Naive B cell (primary cell): ENCODE measurements at regions not wholly inside any gene's neighbourhood (a gene's known extent, or its start where the extent isn't known, plus 50 kb on each side); places are given as distances from the start of the nearest gene placed in this dataset.
A peak's percentile ranks its signal among the peaks of the same experiment; 100 is the strongest.

Experiments used
- ATAC-seq, 2 donors: fragments of 150-1000 bp; cut with Tn5 transposase; 2 replicates each; pipeline ENCODE4 v1.10.0; 2021; ENCODE audit warnings: low read depth in 2 of 2, mild to moderate bottlenecking in 2 of 2, moderate library complexity in 2 of 2
- DNase-seq: peaks from one replicate; pipeline ENCODE4 v3.0.0; 2022
- H3K27ac Mint-ChIP-seq, 6 donors: one replicate each; pipeline ENCODE4 v1.8.0; 2020 to 2022; ENCODE audit warnings: mild to moderate bottlenecking in 6 of 6, mixed read lengths in 6 of 6, moderate library complexity in 5 of 6, inconsistent platforms in 2 of 6
- H3K27me3 Mint-ChIP-seq, 3 donors: one replicate each; pipeline ENCODE4 v1.8.0; 2021 to 2022; ENCODE audit warnings: mixed read lengths in 3 of 3, mild to moderate bottlenecking in 1 of 3
- H3K36me3 Mint-ChIP-seq, 2 donors: one replicate each; pipeline ENCODE4 v1.8.0; 2020 to 2022; ENCODE audit warnings: mixed read lengths in 2 of 2, inconsistent platforms in 1 of 2, mild to moderate bottlenecking in 1 of 2
- H3K4me1 Mint-ChIP-seq, 3 donors: one replicate each; pipeline ENCODE4 v1.8.0; 2020 to 2022; ENCODE audit warnings: mixed read lengths in 3 of 3, inconsistent platforms in 1 of 3, mild to moderate bottlenecking in 1 of 3, moderate library complexity in 1 of 3
- H3K4me3 Mint-ChIP-seq, 8 donors: one replicate each; pipeline ENCODE4 v1.8.0; 2020 to 2022; ENCODE audit warnings: mild to moderate bottlenecking in 8 of 8, mixed read lengths in 8 of 8, moderate library complexity in 8 of 8, inconsistent platforms in 2 of 8
- H3K9me3 Mint-ChIP-seq, 7 donors: one replicate each; pipeline ENCODE4 v1.8.0; 2020 to 2022; ENCODE audit warnings: mixed read lengths in 7 of 7, mild to moderate bottlenecking in 5 of 7, inconsistent platforms in 2 of 7, moderate library complexity in 1 of 7

DNA sequence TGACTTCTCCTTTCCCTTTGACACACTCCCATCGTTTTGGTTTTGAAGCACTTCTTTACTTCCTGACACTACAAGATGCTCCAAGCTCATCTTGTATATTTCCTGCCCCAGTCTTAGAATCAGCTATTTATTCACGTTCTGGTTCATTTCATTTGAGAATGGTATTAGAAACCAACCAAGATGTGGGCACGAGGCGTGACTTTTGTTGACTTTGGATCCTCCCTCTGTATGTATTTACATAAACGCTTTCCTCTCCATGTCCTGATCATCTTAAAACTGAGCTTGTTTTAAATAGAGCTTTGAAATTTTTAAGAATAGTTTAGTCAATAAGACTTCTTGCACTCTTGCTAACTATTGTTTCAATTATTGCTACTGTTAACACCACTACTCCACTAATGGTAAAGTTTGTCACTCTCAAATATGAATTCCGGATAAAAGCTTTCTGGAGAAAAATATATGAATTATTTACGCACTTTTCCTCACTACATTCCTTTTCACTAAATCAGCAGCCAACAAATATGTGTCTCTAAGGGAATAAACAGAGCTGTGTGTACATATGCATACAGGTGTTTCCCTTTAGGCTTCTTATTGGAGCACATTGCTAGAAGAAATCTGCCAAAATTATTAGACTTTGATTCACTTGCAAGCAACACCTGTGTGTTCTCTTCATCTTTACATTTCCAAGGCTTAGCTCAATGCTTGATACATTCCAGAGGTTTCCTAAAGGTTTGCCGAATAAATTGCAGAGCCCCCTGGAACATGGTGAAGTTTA is 77.3 kb upstream of the TMEM244 start:
- no peak for ATAC-seq
- DNase-seq: no peak

DNA sequence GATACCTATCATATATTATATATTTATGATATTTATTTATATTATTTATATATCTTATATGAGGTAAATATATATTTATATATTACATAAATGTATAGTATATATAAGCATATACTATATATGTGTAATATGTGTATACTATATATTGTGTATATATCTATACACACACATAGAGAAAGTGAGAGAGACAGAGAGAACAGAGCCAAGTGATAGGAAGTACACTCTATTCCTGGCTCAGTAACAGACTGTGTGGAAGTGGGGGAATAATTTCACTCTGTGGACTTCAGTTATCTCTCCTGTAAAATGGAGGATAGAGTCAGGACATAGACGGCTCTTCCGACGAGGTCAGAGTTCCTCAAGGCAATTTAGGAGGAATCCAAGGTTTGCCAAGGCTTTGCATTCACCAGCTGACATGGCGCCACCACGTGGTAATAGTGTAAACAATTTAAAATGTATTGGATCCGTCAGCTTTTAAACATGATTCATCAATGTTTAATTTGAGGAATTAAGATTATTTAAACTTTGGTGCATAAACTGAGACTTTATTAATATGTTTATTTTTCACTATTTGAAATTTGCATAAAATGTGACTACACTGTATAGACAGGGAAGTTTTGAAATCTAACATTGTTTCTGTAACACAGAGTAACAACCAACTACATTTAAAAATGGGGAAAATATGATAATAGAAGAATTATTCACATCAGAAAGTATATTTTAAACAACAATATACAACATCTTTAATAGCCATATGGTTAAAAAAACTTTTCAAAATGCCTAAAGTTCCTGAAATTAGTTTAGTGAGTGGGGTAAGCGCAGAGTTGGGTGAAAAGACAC is 75.4 kb upstream of the TMEM244 start:
- DNase-seq (peak; percentile 28), ATAC-seq (peak in 1 of 2 donors; percentile 33)
- Mint-ChIP-seq H3K27me3 (peaks cover 10 to 37% (median 16%) of the 10 kb centered on the region in 3 donors), H3K4me3 (no peak overlapping the region), H3K4me1 (peaks cover 0 to 3% (median 2%) of the 10 kb centered on the region in 3 donors), H3K27ac (peak overlapping the region in 1 of 6 donors; percentile 65), H3K9me3 (no peaks in the 10 kb centered on the region), H3K36me3 (no peaks in the 10 kb centered on the region)

More for the DNA sequence above, 77.3 kb upstream of the TMEM244 start:
- no peaks in the 10 kb centered on the region for H3K9me3 Mint-ChIP-seq
- H3K36me3 Mint-ChIP-seq: no peaks in the 10 kb centered on the region
- H3K27me3 Mint-ChIP-seq: peaks cover 10 to 45% (median 18%) of the 10 kb centered on the region in 3 donors
- H3K4me3 Mint-ChIP-seq: no peak overlapping the region
- no peak overlapping the region for H3K27ac Mint-ChIP-seq
- H3K4me1 Mint-ChIP-seq: peaks cover 0 to 3% (median 2%) of the 10 kb centered on the region in 3 donors

DNA sequence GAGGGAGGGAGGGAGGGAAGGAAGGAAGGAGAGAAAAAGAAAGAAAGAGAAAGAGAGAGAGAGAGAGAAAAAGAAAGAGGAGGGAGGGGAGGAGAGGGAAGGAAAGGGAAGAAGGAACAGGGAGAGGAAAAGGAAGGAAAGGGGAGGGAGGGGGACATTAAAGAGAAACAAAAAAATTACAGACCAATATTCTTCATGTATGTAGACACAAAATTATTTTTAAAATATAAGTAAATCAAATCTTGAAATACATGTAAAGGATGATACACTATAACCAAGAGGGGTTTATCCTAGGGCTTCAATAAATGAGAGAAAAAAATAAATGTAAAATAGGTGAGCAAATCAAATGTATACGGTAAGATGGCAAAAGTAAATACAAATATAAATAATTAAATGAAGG is 71.2 kb upstream of the TMEM244 start:
- H3K9me3 Mint-ChIP-seq: no peaks in the 10 kb centered on the region

GRCh38 chr6:129929433-129929832 is 68.3 kb upstream of the TMEM244 start:
- Mint-ChIP-seq H3K36me3 (no peaks in the 10 kb centered on the region), H3K4me3 (no peak overlapping the region), H3K27me3 (no peaks in the 10 kb centered on the region), H3K4me1 (no peaks in the 10 kb centered on the region), H3K9me3 (no peaks in the 10 kb centered on the region), H3K27ac (no peak overlapping the region)
- no peak for ATAC-seq
- DNase-seq: no peak

More for the DNA sequence above, 71.2 kb upstream of the TMEM244 start:
- Mint-ChIP-seq H3K27ac (no peak overlapping the region), H3K27me3 (no peaks in the 10 kb centered on the region), H3K4me3 (no peak overlapping the region), H3K36me3 (no peaks in the 10 kb centered on the region), H3K4me1 (peaks cover 0 to 3% (median 2%) of the 10 kb centered on the region in 3 donors)
- no peak for ATAC-seq
- DNase-seq: no peak

- ATAC-seq (no peak), DNase-seq (no peak)
- Mint-ChIP-seq H3K9me3 (no peaks in the 10 kb centered on the region), H3K4me3 (no peak overlapping the region), H3K27me3 (no peaks in the 10 kb centered on the region), H3K36me3 (no peaks in the 10 kb centered on the region), H3K27ac (no peak overlapping the region), H3K4me1 (no peaks in the 10 kb centered on the region)
Observed at GRCh38 chr6:129923530-129924250, 62.6 kb upstream of the TMEM244 start.

DNA sequence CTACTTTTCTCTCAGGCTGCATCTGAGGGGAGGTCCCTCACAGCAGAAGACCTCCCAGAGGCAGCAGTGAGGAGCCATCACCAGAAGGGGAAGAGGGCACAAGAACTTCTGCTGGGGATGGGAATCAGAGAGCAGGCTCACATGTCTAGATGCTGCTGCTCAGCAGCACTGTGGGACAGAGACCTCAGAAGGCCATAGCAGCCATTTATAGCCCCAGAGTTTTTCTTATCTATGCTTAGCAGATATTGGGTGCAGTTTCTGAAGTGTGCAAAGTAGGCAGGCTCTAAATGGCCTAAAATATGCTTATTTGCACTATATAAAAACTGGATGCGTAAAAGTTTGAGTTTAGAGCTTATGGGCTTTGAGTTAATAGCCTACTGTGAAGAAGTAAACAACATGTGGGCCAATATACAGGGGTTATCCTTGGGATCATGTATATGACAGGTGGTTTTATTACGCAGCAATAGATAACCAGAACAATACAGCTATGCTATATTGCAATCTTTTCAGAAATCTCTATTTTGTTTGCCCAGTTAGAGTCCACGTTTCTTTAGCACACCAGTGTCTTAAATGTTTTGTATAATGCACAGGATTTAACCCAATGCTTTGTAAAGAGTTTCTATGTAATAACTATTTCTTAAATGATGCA is 60.2 kb upstream of the TMEM244 start:
- H3K36me3 Mint-ChIP-seq: no peaks in the 10 kb centered on the region
- no peak for DNase-seq
- ATAC-seq: no peak
- no peaks in the 10 kb centered on the region for H3K9me3 Mint-ChIP-seq
- H3K27ac Mint-ChIP-seq: no peak overlapping the region
- no peaks in the 10 kb centered on the region for H3K27me3 Mint-ChIP-seq
- H3K4me1 Mint-ChIP-seq: no peaks in the 10 kb centered on the region
- H3K4me3 Mint-ChIP-seq: no peak overlapping the region

DNA sequence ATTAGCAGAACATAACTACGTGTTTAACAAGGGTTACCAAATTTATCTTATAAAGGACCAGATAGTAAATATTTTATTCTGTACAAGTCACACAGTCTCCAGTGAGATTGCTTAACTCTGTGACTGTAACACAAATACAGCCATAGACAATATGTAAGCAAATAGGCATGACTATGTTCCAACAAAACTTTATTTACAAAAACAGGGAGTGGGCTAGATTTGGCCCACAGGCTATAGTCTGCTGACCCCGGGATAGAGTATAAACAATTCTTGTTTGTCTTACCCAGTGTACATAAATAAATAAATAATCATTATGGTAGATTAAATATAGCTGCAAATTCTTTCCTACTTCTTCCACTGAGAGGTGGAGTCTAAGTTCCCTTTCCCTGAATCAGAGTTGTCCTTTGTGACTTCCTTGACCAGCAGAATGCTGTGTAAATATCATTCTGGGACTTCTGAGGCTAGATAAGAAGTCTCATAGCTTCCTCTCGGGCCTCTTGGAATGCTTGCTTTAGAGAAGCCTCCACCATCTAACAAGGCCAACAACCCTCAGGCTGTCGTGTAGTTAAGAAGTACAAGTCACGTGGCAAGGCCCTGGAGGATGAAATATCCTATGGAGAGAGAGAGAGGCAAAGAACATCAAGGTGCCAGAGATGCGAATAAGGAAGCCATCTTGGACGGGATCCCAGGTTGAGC is 59.1 kb upstream of the TMEM244 start:
- Mint-ChIP-seq H3K36me3 (no peaks in the 10 kb centered on the region), H3K27ac (no peak overlapping the region), H3K4me1 (no peaks in the 10 kb centered on the region), H3K9me3 (no peaks in the 10 kb centered on the region), H3K27me3 (no peaks in the 10 kb centered on the region), H3K4me3 (no peak overlapping the region)
- DNase-seq (no peak), ATAC-seq (no peak)

DNA sequence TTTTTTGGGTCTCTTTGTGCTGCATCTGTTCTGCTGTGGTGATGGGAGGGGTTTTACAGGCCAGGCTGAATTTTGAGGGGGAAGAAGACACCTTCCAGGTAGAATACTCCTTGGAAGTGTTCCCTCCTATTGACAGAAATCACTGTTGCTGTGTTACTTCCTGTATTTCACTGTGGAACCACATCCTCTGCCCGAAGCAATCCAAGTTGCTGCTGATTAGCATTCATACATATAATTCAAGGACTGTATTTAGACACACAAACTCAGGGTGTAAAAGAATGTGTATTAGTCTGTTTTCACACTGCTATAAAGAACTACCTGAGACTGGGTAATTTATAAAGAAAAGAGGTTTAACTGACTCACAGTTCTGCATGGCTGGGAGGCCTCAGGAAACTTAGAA is 50.6 kb upstream of the TMEM244 start:
- ATAC-seq: no peak
- no peak for DNase-seq

More for the DNA sequence above, 50.6 kb upstream of the TMEM244 start:
- Mint-ChIP-seq H3K27ac (no peak overlapping the region), H3K9me3 (no peaks in the 10 kb centered on the region), H3K36me3 (no peaks in the 10 kb centered on the region), H3K4me1 (no peaks in the 10 kb centered on the region), H3K4me3 (no peak overlapping the region), H3K27me3 (no peaks in the 10 kb centered on the region)
